NCI-H146 (cell line): ENCODE measurements at regions not wholly inside any gene's neighbourhood (a gene's known extent, or its start where the extent isn't known, plus 50 kb on each side); places are given as distances from the start of the nearest gene placed in this dataset.
A peak's percentile ranks its signal among the peaks of the same experiment; 100 is the strongest.
"Not testable (repeated sequence)": the region's sequence is repeated elsewhere in the genome, so short reads cannot be mapped to it uniquely, and the experiment has no call there.

Experiments used
- DNase-seq: peaks from one replicate; lab custom pipeline; 2025; lab: John Stamatoyannopoulos, UW

DNA sequence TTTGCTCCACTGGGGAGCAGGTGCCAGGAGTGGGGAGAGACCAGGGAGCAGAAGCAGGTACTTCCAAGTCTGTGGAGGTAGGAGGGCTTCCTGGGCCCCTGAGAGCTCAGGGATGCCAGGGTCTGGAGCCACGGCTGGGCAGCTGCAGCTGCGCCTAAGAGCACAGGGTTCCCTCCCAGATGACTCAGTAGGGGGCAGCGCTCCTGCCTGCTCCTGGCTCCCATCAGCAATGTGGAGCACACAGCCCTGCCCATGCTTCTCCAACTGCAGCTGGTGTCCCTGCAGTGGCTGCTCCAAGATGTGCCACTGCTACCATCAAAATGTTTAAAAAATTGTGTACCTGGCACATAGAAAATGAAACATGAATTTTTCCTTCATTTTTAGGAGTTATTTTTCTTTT is 1028.2 kb downstream of the PCDH7 start:
- no peak for DNase-seq

DNA sequence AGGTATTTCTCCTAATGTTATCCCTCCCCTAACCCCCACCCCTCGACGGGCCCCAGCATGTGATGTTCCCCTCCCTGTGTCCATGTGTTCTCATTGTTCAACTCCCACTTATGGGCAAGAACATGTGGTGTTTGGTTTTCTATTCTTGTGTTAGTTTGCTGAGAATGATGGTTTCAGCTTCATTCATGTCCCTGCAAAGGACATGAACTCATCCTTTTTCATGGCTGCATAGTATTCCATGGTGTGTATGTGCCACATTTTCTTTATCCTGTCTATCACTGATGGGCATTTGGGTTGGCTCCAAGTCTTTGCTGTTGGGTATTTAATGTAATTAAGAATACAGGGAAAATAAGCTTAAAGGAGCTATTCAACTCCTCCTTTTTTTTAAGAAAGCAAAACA is 1030.4 kb downstream of the PCDH7 start:
- DNase-seq: not testable (repeated sequence)

DNA sequence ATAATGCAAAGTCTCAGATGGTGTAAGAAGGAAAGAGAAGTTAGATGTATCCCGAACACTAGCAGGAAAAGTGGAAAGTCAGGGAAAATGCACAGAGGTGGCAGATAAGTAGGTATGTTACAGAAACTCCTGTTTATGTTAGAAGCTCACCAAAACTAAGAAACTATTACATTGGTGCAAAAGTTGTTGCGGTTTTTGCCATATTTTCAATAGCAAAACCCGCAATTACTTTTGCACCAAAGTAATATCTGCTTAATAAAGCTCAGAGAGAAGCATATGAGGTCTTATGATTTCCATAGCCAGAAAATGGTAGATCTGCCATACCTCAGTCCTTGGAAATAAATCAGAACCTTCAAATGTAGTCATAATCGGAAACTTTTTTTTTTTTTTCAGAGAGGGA is 1035.6 kb downstream of the PCDH7 start:
- no peak for DNase-seq

DNA sequence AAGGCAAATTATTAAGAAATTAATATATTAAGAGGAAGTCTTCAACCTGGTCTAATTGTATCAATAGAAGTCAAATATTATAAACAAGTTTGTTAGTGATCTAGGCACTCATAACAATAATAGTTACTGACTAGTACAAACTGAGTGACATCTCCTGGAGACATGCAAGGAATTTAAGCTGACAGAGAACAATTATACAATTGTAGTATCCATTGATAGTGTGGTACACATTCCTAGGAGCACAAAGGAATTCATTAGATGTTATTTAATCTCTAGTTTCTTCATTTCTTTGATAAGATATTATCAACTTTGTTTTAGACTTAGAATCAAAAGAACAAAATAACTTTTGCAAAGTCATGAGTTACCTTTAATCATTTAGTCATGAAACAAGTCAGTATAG is 1048.6 kb downstream of the PCDH7 start:
- no peak for DNase-seq

DNA sequence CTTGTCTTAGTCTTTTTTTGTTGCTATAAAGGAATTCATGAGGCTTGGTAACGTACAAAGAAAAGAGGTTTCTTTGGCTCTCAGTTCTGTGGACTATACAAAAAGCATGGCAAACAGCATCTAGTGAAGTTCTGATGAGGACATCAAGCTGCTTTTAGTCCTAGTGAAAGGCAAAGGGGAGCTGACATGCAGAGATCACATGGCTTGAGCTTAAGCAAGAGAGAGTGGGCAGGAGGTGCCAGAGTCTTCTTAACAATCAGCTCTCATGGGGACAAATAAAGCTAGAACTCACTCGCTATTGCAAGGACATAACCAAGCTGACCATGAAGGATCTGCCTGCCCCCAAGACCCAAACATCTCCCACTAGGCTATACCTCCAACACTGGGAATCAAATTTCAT is 1063.1 kb downstream of the PCDH7 start:
- no peak for DNase-seq

DNA sequence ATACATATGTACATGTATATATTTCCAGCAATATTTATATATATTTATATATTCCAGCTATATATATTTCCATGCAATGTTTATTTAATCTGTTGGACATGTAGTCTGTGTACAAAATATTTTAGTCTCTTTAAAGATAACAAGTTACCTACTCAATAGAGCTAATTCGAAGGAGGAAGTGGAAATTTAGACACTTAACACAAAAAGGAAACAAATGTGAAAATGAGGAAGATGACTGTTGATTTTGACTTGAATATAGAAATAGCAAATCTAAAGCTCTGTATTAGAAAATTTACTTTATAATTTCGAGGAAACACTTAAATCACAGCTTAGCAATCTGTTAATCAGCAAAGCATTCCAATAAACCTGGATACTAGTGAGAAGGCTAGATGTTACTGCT is 1064.4 kb downstream of the PCDH7 start:
- DNase-seq: no peak

DNA sequence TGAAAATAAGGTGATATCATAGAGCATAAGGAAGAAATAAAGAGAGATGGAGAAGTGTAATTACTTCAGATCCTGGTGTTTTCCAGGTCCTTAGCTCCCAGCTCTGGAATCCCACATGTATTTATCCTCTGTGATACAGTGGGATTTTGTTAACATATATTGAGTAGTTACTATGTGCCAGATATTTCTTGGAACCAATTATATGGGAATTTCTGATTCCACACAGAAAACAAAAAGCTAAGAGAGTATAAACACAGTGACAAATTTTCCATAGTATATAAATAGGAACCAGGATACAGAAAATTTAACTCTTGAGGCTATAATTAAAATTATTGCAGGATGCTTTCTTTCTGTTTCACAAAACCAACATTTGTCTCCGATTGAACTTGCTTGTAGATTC is 1067.5 kb downstream of the PCDH7 start:
- DNase-seq: no peak

DNA sequence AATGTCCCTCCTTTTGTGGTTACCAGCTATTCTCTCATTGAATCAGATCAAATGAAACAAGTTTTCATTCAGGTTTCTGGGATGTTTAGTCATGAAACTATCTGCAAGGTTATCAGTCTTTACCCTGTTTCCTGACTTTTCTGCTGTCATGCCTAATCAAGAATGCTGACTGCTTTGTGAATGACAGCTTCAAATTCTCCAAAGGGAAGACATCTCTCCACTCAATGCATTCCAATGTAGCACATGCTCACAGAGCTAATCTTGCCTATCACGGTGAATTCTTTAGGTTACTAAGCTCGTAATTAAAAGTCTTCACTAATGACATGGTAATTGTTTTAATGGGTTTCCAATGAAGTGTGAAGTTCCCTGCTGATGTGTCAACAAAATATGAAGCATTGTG is 1068.5 kb downstream of the PCDH7 start:
- peak; percentile 12 for DNase-seq

DNA sequence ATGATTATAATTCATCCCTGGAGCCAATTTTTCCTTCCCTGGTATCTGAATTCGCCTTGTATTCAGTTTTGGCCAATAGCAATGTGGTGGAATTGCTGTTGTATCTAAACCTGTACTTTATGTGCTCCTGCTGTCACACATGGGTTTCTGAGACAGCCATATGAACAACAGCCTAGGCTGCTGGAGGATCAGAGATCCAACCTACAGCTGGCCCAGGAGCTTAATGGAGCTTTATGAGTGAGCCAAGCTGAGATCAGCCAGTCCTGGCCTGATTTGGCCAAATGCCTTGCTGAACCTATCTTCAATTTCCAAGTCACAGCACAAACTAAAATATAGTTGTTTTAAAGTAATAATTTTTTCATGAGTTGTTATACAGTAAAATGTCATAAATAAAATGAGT is 1071.5 kb downstream of the PCDH7 start:
- DNase-seq: no peak

DNA sequence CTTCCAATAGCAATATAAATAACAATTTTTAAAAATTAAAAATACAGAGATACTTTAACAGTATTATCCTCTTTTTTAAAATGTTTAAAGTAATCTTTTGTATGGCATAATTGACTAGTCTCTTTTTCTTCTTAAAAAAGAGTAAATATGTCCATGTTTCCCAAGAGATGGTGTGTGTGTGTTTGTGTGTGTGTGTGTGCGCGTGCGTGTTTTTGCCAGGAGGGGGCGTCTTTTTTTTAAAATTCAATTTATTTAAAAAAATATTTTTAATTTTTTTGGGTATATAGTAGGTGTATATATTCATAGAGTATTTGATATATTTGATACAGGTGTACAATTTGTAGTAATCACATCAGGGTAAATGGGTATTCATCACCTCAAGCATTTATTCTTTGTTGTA is 1073.7 kb downstream of the PCDH7 start:
- no peak for DNase-seq

DNA sequence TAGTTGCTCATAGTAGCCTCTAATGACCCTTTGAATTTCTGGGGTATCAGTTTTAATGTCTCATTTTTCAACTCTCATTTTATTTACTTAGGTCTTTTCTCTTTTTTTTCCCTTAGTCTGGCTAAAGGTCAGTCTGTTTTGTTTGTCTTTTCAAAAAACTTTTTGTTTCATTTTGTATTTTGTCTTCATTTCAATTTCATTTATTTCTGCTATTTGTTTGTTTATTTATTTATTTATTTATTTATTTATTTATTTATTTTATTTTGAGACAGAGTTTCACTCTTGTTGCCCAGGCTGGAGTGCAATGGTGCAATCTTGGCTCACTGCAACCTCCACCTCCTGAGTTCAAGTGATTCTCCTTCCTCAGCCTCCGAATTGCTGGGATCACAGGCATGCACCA is 1076.9 kb downstream of the PCDH7 start:
- not testable (repeated sequence) for DNase-seq

DNA sequence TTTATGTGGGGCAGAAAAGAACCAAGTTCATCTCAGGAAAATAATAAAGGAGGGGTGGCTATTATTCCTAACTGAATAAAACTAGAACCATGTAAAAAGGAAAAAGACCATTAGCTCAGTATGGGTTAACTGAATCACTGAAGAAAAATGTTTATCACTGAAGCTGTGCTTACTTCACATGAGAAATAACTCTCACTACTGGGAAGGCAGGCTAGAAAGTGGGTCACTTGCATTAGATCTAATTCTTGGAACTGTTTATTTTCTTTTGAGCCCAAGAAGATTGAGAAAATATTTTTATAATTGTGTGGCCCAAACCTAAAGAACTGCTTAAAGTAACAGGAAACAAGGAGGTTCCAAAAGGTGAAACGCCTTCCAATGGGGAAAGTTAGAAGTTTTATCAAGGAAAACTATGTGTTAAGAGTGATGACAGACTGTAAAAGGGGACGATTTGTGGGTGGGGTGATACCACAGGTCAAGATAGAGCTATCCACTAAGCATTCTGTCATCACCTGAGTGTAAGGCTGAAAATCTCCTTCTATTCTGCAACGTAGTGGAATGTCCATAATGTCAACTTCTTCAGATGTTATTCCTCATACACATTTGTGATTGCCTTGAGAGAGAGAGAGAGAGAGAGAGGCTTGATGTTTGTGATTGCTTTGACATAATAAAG is 1083.5 kb downstream of the PCDH7 start:
- DNase-seq: no peak

DNA sequence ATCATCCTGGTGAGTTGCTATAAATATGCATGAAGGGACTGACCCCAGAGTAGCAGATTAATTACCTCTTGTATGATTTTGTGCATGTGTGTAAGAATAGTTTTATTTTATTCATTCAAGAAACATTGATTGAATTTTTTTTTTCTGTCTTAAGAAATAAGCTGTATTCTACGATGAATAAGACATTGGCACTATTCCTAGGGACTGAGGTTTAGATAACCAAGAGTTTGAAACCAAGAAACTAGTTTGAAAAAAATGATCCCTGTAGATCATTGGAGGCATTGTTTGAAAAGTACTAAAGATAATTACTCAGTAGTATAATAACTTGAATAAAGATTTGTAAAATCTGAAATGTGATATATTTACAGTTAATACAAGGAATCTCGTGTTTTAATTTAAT is 1086.9 kb downstream of the PCDH7 start:
- DNase-seq: no peak

DNA sequence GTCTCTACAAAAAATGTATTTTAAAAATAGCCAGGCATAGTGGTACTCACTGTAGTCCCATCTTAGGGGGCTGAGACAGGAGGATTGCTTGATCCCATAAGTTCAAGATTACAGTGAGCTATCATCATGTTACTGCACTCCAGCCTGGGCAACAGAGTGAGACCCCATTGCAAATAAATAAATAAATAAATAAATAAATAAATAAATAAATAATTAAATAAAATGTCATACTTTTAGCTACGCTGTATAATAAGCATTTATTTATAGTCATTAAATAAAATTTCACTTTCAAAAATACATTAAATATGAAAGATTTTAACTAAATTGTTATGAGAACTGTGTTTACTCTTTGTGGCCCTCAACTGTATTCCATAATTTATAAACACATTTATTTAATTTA is 1124.2 kb downstream of the PCDH7 start:
- DNase-seq: no peak

DNA sequence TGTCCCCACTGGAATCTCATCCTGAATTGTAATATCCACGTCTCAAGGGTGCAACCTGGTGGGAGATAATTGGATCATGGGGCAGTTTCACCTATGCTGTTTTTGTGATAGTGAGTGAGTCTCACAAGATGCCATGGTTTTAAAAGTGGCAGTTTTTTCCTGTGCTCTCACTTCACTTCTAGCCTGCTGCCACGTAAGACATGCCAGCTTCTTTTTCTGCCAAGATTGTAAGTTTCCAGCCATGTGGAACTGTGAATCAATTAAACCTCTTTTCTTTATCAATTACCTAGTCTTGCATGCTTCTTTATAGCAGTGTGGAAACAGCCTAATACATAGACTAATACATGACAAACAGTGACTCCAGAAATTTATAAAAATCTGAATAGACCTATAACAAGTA is 1131.8 kb downstream of the PCDH7 start:
- no peak for DNase-seq

DNA sequence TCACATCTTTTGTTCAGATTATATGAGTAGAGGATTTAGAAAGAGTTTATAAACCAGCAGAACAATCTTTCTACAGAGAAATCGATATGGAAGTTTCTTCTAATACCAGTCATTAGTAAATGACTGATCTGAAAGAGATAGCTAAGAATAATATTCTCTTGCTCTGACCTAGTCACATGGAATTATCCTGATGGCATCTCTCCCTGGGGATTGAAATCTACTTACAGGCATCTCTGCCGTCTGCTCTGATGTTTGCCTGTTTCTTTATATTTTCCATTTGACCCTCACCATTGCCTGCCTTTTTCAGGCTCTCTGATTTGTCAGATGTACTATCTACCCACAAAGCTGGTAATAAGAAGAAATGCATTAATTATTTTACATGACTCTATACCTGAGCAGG is 1157.3 kb downstream of the PCDH7 start:
- DNase-seq: no peak

DNA sequence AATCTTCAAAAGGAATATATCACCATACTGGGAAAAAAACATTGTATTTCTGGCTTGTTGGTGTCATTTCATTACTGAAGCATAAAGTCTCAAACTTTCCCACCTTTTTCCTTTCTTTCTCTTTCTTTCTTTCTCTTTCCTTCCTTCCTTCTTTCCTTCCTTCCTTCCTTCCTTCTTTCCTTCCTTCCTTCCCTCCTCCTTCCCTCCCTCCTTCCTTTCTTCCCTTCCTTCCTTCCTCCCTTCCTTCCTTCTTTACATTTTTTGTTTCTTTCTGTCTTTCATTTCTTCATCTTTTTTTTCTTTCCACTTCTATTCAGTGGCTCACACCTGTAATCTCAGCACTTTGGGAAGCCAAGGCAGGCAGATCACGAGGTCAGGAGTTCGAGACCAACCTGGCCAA is 1160.7 kb downstream of the PCDH7 start:
- DNase-seq: not testable (repeated sequence)

DNA sequence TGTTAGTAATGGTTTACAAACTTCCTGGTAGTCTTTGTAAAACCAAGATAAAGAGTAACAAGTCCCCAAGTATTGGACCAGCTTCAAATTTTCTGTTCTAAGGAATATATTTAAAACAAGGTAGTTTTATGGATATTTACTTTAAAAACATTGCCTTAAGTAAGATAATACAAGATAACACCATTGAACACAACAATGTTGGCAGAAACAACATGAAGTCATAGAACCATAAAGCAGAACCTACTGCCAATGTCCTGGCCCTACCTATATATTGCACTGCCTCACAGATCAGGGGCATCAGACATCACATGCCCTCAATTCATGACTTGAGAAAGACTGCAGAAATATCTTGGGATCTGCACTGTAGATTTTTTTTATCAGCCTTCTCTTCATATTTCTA is 1176.2 kb downstream of the PCDH7 start:
- no peak for DNase-seq

DNA sequence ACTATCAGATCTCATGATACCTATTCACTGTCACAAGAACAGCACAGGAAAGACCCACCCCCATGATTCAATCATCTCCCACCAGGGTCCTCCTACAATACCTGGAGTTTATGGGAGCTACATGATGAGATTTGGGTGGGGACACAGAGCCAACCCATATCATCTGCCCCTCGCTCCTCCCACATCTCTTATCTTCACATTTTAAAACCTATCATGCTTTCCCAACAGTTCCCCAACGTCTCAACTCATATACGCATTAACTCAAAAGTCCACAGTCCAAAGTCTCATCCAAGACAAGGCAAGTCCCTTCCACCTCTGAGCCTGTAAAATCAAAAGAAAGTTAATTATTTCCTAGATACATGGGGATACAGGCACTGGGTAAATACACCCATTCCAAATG is 1185.2 kb downstream of the PCDH7 start:
- no peak for DNase-seq

DNA sequence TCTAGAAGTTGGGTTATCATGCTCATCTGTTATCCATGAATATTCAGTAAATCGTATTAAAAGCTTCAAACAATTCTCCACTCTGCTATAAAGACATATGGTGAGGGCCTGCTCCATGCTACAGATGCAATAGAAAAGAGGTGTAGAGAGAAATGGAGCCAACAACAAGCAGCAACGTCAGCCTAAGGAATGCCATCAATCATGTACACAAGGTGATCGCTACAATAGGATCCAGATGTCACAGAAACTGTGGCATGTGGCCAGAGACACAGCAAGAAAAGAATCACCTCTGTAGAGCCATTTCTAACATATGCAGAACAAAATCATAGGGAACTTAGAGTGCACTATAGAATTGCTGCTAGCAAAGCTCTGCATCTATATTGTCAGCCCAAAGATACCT is 1188.1 kb downstream of the PCDH7 start:
- DNase-seq: no peak

DNA sequence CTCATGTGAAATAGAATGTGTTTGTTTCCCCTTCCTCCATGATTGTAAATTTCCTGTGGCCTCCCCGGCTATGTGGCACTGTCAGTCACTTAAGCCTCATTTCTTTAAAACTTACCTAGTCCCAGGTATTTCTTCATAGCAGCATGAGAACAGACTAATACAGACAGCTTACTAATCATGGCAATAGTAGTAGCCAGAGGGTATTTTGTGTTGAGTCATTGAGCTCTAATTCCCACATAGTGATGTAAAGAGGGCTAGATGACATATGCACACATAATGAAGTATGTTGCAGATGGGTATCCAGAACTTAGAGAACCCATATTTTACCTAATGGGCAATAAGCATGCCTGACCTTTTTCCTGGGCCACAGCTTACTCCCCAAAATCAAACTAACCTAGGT is 1197.2 kb downstream of the PCDH7 start:
- DNase-seq: no peak

DNA sequence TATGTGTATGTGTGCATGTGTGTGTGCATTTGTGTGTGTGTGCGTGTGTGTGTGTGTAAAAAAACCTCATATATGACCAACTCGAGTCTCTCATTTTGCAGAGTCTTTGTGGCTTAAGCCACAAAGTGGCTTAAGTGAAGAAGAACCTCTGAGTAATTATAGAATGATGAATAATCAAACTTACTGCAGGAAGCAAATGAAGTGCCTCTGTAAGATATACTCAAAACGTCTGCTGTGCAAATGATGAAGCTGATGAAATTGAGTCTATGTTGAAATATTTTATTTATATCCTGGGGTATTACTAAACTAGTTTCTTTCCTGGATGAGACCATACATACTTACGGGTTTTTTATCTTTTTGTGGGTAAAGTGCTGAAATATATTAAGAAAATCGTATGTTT is 1198.7 kb downstream of the PCDH7 start:
- no peak for DNase-seq

DNA sequence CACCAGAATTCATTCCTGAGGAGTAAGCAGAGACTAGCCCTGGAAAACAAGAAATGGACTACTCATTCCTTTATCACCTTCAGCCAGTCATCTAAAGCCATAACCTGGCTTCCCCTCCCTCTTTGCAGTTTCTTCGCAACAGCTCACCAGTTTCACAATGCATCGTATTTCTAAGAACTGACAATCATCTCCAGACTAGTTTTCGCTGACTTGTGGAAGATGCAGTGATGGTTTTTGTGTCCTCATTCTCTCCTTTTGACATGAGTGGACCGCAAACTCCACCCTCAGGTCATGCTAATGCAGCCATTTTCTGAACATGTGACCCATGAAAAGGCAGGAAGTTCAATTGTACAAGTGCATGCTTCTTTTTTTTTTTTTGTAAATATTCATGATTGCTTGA is 1203.5 kb downstream of the PCDH7 start:
- DNase-seq: no peak

DNA sequence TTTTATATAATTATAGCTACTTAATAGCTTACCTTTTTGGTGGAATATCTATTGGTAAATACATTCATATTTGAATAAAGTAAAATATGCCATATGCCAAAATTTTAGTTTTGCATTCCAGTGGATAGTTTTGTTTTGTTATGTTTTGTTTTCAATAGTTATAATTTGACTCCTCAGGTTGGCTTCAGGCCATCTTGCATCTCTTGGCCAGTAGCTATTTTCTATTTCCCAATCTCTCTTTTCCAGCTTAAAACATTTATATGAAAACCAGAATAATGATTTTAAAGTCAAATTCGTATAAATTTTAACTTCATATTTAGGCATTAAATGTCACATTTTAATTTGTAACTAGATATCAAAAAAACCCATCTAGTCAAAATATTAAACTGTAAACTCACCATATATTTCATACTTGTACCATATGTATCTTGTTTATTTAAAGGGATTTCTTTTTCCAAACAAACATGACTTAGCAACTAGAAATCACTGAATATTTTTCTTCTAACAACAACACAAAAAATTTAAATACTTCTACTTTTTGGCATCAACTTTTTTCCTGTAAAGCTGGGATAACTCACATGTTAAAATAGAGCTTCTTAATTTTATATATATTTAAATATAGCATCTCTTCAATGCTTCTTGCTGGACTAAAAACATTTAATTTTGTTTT is 1209.6 kb downstream of the PCDH7 start:
- DNase-seq: no peak
